ENCODE measurements at regions not wholly inside any gene's neighbourhood (a gene's known extent, or its start where the extent isn't known, plus 50 kb on each side); places are given as distances from the start of the nearest gene placed in this dataset.

DNA sequence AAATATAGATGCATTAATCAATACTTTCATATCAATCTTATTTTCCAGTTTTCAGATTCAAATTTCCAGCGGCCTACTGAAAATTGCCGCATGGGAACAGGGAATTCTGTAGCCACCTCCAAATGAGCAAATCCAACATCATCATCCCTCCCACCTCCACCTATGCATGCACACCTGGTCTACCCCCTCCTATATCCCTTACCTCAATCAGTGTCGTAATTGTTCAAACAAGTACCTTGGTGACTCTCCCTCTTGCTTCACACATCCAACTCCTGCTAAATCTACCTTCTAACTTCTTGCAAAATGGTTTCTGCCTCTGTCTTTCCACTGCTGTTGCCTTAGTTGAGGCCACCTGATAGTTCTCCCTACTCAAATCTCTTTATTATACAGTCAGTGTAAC, 160.1 kb downstream of the SOX9 start:
- H3K4me3 ChIP-seq, result no peak overlapping the region
- no peak for ATAC-seq (ENCODE audit: insufficient read depth, low FRiP score)
- H3K27ac ChIP-seq (ENCODE audit: low read depth in 1 of 2, low read length in 1 of 2), result no peak overlapping the region
- no peaks in the 10 kb centered on the region for H3K36me3 ChIP-seq (ENCODE audit: control insufficient read depth in 4 of 4, insufficient read depth in 4 of 4, low read length in 4 of 4)
- DNase-seq, result no peak
- TF ChIP-seq, protein P1, sequence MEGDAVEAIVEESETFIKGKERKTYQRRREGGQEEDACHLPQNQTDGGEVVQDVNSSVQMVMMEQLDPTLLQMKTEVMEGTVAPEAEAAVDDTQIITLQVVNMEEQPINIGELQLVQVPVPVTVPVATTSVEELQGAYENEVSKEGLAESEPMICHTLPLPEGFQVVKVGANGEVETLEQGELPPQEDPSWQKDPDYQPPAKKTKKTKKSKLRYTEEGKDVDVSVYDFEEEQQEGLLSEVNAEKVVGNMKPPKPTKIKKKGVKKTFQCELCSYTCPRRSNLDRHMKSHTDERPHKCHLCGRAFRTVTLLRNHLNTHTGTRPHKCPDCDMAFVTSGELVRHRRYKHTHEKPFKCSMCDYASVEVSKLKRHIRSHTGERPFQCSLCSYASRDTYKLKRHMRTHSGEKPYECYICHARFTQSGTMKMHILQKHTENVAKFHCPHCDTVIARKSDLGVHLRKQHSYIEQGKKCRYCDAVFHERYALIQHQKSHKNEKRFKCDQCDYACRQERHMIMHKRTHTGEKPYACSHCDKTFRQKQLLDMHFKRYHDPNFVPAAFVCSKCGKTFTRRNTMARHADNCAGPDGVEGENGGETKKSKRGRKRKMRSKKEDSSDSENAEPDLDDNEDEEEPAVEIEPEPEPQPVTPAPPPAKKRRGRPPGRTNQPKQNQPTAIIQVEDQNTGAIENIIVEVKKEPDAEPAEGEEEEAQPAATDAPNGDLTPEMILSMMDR (IDR thresholded peaks at IDR 0.05; ENCODE audit: control extremely low read depth, extremely low read depth), result no peak
- H3K9ac ChIP-seq (ENCODE audit: insufficient read depth in 1 of 2, low read length in 2 of 2), result no peak overlapping the region
- 92 to 98% methylated on average over 3 of the region's 3 CpGs for WGBS, 2 donors
- H3K9me3 ChIP-seq (ENCODE audit: control insufficient read depth in 4 of 4, insufficient read depth in 3 of 4, low read length in 3 of 4), result peaks cover 0 to 2% (median 0%) of the 10 kb centered on the region in 4 donors
- peaks cover 0 to 6% (median 0%) of the 10 kb centered on the region in 5 donors for H3K4me1 ChIP-seq (ENCODE audit: control insufficient read depth in 5 of 5, insufficient read depth in 5 of 5, low read length in 5 of 5)
- no peaks in the 10 kb centered on the region for H3K27me3 ChIP-seq (ENCODE audit: control insufficient read depth in 3 of 3, insufficient read depth in 3 of 3, low read length in 2 of 3)

DNA sequence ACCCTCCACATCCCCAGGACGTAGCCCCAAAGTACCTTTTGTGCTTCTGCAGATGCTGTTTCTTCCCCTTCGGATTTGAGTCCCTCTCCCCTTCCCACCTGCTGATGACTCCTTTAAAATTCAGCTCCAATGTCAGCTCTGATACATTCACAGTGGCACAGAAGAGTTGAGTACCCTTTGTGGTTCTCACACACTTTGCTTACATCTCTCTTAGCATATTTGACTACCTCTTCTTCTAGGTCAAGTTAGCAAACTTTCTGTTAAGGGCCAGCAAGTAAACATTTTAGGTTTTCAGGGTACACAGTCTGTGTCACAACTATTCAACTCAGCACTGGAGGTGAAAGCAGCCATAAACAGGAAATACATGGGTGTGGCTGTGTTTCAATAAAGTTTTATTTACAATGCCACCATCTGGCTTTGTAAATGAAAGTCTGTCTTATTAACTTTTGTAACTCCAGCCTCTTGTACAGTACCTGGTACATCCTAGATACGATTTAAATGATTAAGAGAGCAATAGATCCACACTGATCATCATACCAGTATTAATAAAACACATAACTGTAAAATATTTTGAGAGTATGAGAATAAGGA, 161.7 kb downstream of the SOX9 start:
- Histone ChIP-seq H3K27ac (ENCODE audit: low read depth in 1 of 2, low read length in 1 of 2) (no peak overlapping the region), H3K4me3 (no peak overlapping the region), H3K4me1 (ENCODE audit: control insufficient read depth in 5 of 5, insufficient read depth in 5 of 5, low read length in 5 of 5) (peaks cover 0 to 6% (median 0%) of the 10 kb centered on the region in 5 donors), H3K9ac (ENCODE audit: insufficient read depth in 1 of 2, low read length in 2 of 2) (no peak overlapping the region), H3K36me3 (ENCODE audit: control insufficient read depth in 4 of 4, insufficient read depth in 4 of 4, low read length in 4 of 4) (no peaks in the 10 kb centered on the region), H3K27me3 (ENCODE audit: control insufficient read depth in 3 of 3, insufficient read depth in 3 of 3, low read length in 2 of 3) (no peaks in the 10 kb centered on the region), H3K9me3 (ENCODE audit: control insufficient read depth in 4 of 4, insufficient read depth in 3 of 4, low read length in 3 of 4) (peaks cover 0 to 2% (median 0%) of the 10 kb centered on the region in 4 donors)
- WGBS, 2 donors, result 58 to 79% methylated on average over 3 of the region's 3 CpGs
- no peak for ATAC-seq (ENCODE audit: insufficient read depth, low FRiP score)
- TF ChIP-seq, protein P1 (IDR thresholded peaks at IDR 0.05; ENCODE audit: control extremely low read depth, extremely low read depth), result no peak
- DNase-seq, result no peak

DNA sequence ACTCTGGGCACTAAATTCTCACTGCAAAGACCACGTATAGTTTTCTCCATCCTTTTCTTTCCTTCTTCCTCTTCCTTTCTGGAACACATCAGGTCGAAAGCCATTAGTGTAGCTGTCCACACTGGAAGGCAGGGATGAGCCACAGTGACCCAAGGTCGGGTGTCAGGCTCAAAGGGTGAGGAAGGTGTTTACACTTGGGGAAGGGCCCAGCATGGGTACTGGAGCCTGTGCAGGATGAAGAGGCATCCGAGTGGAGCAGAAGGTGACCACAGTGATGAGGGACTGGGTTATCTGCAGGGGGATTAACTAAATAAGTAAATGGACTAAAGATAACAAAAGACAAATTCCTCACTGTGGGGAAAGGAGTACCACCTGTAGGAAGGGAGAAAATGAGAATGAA, 164.0 kb downstream of the SOX9 start:
- H3K4me3 ChIP-seq, result no peak overlapping the region
- ATAC-seq (ENCODE audit: insufficient read depth, low FRiP score), result no peak
- TF ChIP-seq, protein P1 (IDR thresholded peaks at IDR 0.05; ENCODE audit: control extremely low read depth, extremely low read depth), result no peak
- DNase-seq, result no peak
- 61 to 76% methylated on average over 4 of the region's 4 CpGs for WGBS, 2 donors
- no peaks in the 10 kb centered on the region for H3K36me3 ChIP-seq (ENCODE audit: control insufficient read depth in 4 of 4, insufficient read depth in 4 of 4, low read length in 4 of 4)
- no peak overlapping the region for H3K27ac ChIP-seq (ENCODE audit: low read depth in 1 of 2, low read length in 1 of 2)
- H3K4me1 ChIP-seq (ENCODE audit: control insufficient read depth in 5 of 5, insufficient read depth in 5 of 5, low read length in 5 of 5), result peaks cover 0 to 3% (median 0%) of the 10 kb centered on the region in 5 donors
- H3K27me3 ChIP-seq (ENCODE audit: control insufficient read depth in 3 of 3, insufficient read depth in 3 of 3, low read length in 2 of 3), result no peaks in the 10 kb centered on the region
- peaks cover 0 to 2% (median 0%) of the 10 kb centered on the region in 4 donors for H3K9me3 ChIP-seq (ENCODE audit: control insufficient read depth in 4 of 4, insufficient read depth in 3 of 4, low read length in 3 of 4)
- H3K9ac ChIP-seq (ENCODE audit: insufficient read depth in 1 of 2, low read length in 2 of 2), result no peak overlapping the region

DNA sequence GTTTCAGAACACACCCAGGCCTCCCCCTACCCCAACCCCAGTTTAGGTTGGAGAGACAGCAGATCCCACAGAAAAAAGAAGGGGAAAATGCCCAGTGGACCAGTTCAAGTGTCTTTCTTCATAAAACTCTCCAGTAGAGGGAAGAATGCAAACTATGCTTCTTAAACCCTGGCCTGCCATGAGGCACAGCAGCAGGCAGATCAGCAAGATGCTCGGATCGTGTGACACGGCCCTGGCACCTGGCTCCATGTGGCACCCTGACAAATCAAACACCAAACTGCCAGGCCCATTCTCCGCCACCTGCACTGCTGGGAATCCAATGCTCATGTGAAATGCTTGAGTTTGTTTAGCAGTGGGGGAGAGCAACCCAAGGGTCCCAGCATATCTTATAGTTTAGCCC, 166.8 kb downstream of the SOX9 start:
- no peaks in the 10 kb centered on the region for H3K36me3 ChIP-seq (ENCODE audit: control insufficient read depth in 4 of 4, insufficient read depth in 4 of 4, low read length in 4 of 4)
- no peaks in the 10 kb centered on the region for H3K4me1 ChIP-seq (ENCODE audit: control insufficient read depth in 5 of 5, insufficient read depth in 5 of 5, low read length in 5 of 5)
- 53 to 69% methylated on average over 4 of the region's 4 CpGs for WGBS, 2 donors
- no peak overlapping the region for H3K27ac ChIP-seq (ENCODE audit: low read depth in 1 of 2, low read length in 1 of 2)
- H3K4me3 ChIP-seq, result no peak overlapping the region
- no peaks in the 10 kb centered on the region for H3K9me3 ChIP-seq (ENCODE audit: control insufficient read depth in 4 of 4, insufficient read depth in 3 of 4, low read length in 3 of 4)
- DNase-seq (no peak), ATAC-seq (ENCODE audit: insufficient read depth, low FRiP score) (no peak)
- no peaks in the 10 kb centered on the region for H3K27me3 ChIP-seq (ENCODE audit: control insufficient read depth in 3 of 3, insufficient read depth in 3 of 3, low read length in 2 of 3)
- TF ChIP-seq, protein P1 (IDR thresholded peaks at IDR 0.05; ENCODE audit: control extremely low read depth, extremely low read depth), result no peak
- H3K9ac ChIP-seq (ENCODE audit: insufficient read depth in 1 of 2, low read length in 2 of 2), result no peak overlapping the region
